GM21528 (cell line): ENCODE measurements at regions not wholly inside any gene's neighbourhood (a gene's known extent, or its start where the extent isn't known, plus 50 kb on each side); places are given as distances from the start of the nearest gene placed in this dataset.

Source experiments
- ATAC-seq: cut with Tn5 transposase; IDR thresholded peaks from one replicate; pipeline ENCODE4 v1.9.1; 2021; ENCODE audit warnings: mild to moderate bottlenecking, moderate library complexity; ENCODE audit not compliant: unreplicated experiment, low FRiP score

DNA sequence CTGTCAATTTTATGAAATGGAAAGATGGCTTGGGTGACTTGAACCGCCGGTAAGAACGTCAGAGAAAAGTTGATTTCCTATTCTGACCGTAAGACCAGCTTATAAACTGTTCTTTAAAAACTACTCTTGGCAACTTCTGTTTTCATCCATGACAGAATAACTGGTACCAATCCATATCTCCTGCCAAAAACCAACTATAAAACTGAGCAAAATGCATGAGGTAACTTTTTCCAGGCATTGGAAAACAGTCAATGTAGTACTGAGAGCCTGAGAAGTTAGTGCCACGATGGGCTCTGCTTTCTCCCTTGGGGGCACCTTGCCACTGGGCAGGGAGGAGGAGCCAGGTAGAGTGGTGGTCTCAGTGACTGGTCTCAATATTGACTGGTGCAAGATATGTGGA lies 615.2 kb upstream of the TBL1XR1 start:
- ATAC-seq, result no peak

DNA sequence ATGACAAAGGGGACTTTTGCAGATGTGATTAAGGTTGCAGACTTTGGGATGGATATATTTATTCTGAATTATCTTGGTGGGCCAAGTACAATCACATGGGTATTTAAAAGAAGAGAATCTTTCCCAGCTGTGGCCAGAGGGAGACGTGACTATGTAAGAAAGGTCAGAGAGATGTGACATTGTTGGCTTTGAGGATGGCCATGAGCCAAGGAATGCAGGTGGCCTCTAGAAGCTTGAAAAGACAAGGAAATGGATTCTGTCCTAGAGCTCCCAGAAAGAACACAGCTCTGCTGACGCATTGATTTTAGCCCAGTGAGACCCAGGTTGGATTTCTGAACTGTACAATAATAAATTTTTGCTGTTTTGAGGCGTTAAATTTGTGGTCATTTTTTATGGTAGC lies 616.0 kb upstream of the TBL1XR1 start:
- no peak for ATAC-seq

DNA sequence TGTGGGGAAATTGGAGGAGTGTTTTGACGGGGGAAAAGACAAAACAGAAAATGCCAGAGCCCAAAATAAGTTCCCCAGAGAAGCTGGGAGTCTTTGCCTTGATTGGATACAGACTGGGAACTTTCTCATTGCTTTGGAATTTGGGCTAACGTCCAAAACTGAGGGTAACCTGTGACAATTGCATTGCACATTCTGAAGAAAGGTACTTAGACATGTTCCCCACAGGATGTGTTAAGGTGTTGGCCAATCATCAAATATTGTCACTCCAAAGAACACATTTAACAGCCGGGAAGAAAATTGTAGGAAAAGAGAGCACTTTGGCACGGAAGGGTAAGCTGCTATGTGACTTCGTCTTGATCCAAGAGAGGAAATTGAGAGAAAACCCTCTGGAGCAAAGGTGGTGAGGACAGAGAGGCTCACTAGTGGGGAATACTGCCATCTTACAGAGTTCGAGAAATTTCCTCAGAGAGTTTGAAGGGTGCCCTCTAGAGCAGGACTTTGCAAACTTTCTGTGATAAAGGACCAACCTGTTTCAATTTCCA lies 619.5 kb upstream of the TBL1XR1 start:
- no peak for ATAC-seq

DNA sequence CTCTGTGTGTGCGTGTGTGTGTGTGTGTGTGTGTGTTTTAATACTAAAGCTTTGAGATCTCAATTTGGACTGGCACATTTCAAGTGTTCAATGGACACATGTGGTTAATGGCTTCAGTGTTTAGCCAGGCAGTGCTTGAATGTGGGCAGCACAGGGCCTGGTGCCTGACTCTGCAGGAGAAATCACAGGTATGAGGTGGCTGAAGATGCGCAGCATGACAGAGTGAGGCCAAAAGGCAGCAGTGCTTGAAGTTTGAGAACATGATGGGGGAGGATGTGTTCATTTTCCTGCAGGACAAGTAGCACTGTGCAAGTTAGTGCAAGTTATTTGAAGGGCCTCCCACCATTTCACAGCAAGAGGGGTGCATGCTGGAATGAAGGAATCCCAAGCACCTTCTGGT lies 620.5 kb upstream of the TBL1XR1 start:
- ATAC-seq, result no peak

DNA sequence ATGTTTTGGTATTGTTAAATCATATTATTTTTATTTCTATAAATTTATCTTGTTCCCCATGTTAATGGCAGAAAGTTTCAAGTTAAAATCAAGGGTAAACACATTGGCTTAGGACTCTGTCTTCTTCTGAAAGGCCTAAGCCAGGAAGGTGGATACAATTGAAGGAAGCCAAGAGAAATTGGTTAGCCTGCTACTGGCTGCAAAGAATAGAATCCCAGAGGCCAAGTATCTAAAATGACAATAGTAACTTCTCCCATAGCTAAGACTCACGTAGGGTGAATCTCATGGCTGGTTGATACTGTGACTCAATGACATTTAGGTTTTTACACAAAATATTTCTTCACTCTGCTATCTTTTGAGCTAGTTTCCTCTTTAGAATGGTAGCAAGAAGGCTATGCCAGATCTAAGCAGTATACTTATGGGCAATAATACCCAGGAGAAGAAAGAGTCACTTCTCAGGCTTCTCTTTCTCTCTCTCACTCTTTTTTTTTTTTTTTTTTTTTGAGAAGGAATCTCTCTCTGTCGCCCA lies 621.5 kb upstream of the TBL1XR1 start:
- ATAC-seq, result no peak

DNA sequence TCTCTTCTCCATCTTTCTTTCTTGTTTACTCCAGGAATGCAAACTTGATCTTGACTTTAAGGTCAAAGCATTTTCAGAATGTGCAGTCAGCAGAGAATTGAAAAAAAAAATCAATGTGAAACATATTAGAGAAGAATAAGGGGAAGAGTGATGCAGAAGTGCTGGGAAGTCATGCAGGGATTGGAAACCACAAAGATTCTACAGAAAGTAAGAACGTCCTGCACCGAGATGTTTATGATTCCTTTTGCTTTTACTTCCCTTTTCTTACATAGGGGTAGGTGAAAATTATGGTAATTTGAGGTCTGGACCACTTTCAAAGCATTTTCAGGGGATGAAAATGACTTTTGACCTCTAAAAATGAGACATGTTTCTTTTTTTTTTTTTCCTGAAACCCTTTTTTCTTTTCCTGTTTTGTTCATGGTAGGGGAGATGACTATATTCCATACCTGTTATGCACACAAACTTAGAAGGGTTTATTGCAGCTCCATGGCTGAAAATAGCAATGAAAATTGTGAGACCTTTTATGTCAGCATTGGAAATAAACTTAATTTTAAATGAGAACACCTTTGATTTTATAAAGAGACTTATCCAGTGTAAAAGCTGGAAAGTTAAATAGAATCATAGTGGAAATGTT lies 623.5 kb upstream of the TBL1XR1 start:
- peak; percentile 89 for ATAC-seq

DNA sequence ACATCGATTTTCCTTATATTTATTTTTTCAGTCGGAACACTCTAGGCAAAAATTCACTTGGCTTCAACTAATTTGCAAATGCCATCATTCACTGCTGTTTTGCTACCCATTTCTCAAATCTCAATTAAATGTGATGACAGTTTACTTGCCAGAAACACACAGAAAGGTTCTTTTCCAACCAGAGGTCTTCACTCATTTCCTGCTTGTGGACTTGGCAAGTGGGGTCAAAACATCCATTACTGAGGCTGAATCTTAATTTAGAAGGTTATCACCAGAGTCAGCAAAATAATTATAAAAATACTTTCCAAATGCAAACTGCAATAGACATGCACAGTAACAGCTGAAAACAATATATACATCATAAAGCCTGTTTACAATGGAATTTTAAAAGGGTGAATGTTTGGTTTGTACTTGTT lies 625.4 kb upstream of the TBL1XR1 start:
- no peak for ATAC-seq

DNA sequence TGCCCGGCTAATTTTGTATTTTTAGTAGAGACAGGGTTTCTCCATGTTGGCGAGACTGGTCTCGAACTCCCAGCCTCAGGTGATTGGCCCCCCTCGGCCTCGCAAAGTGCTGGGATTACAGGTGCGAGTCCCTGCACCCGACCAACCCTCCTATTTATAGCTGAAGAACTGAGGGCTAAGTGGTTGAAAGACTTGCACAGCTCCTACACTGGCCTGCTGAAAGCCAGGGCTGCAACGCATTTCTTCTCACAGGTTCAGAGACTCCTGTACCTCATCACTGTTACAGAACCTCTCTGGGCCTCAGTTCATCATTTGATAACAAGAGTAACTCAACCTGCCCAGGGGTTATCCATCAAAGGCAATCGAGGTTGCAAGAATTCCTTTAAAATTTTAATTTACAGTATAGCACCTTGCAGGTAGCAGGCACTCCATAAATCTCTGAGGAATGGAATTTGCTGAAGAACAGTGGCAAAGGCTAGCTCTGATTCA lies 626.5 kb upstream of the TBL1XR1 start:
- ATAC-seq, result no peak

DNA sequence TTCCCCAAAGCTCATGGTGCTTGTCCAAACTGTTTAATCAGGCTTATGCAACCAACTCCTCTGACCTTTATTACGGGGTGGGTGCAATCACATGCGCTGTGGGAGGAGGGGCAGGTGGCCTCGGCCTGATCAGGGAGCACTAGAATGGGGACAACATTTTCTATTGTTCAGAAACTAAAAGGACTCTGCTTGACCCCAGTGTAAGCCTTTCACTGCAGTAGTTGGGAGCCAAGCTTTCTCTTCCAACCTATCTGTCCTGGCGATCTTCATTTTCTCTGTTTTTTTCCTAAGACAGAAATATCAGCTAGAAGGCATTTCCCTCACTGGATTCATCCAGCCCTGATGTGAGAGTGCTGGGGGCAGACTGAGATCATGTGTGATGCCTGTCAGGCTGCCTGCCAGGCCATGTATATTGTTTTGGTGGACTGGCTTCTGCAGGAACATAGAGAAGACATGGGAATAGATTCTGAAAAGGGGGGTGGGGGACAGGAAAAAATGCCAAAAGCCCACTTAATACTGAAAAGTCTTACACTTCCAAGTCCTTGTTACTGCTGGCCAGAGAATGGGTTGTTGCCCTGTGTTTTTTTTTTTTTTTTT lies 627.0 kb upstream of the TBL1XR1 start:
- no peak for ATAC-seq

DNA sequence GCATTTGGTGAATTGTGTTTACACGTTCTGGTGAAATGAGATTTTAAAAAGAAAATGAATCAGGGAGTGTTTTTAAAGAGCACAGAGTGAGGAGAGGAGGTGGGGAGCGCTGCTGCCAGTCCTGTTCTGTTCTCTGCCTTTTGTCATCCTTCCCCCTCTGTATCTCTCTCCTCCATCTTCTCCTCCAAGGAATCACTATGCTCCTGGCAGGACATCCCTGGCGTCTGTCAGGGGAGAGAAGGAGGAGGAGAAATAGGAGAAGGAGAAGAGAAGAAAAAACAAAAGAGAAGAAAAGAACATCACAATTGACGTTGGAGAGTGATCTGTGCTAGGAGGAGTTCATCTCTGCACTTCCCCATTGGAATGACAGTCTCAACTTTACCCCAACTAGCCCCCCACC lies 627.6 kb upstream of the TBL1XR1 start:
- ATAC-seq, result no peak

DNA sequence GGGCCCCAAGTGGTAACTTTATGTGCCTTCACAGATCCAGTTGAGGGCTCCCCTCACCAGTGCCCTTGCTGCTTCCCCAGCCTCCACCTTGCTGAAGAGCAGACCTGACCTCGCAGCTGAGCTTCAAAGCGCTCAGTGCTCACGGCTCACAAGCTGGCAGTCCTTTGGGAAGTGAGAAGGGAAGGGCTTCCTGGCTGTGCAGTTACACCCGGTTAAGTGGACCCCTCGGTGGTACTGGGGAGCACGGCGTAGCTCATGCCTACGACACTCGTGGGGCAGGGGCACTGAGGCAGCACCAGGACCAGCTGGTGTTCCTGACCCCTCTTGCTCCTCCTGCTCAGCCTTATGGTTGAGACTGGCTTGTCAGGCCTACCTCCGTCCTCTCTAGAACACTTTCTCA lies 629.0 kb upstream of the TBL1XR1 start:
- no peak for ATAC-seq

DNA sequence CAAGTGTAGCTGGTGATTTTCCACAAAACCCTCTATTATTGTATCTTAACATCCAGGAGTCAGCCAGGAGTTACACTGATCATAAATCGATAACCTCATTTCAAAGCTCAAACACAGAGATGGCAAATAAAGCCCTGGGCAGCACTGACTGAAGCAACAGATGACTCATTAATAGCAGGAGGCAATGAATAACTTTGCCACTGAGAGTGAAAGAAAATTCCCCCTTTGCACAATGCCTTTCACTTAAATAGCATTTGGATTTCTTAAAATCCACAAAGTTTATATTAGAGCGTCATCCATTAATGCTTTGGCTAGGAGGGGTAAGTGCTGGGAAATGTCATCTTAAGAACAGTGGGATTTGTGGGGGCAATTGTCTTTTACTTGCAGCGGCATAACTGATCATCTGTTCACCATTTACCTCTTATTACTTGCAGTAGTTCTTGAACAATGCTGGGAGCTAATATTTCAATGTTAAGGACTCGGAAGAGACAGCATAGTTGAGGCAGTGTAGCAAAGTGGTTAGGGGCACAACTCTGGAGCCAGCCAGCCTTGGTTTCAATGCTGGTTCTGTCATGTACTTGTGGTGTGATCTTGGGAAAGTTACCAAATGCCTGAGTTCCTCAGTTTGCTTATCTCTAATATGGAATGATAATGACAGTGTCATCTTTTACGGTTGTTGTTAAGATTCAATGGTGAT lies 630.4 kb upstream of the TBL1XR1 start:
- no peak for ATAC-seq

DNA sequence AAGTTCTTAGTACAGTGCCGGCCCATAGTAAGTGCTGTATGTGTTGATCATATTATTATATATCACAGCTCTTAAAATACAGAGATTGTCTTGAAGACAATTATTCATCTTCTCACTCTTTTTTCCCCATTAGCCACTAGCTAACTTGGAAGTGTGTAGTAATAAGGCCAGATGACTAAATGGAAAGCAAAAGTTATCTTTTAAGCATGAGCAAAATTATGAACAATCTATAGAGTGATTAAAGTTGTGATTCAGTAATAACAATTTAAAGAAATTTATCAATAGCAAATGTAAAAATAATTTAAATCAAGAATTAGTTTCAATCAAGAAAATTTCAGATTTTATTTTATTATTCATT lies 630.9 kb upstream of the TBL1XR1 start:
- no peak for ATAC-seq

DNA sequence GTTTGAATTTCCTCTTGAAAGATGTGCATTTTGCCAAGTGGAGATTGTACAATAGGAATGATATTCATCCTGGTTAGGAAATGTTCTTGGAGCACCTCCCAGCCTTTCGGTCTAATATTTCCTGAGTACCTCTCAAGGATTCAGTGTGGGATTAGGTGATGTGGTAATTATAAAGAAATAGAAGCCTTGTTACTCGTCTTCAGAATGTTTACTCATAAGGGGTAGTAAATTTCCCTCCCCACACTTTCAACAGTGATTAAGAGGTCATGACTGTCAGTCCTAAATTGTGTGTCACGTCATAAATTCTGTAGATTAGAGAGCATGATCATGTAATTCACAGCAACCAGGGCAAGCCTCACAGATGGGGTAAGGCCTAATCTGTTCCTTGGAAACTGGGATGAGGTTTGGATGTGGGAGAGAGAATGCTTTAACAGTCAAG lies 633.1 kb upstream of the TBL1XR1 start:
- no peak for ATAC-seq

DNA sequence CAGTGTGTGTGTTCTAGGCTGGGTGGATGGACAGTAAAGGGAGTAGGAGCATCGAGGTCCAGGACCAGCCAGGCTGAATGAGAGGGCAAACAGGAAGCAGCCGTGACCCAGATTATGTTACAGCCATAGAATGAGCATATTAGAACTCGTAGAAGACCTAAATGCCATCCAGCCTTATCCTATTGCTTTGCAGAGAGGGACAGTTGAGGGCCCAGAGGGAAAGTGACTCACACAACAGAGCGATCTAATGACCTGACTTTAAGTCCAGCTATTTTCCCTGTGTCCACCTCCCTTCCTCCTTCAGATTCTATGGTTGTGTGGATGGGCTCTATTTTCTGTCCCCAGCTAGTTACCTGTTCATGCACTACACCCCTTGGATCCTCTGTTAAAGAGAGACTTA lies 634.1 kb upstream of the TBL1XR1 start:
- ATAC-seq, result no peak

DNA sequence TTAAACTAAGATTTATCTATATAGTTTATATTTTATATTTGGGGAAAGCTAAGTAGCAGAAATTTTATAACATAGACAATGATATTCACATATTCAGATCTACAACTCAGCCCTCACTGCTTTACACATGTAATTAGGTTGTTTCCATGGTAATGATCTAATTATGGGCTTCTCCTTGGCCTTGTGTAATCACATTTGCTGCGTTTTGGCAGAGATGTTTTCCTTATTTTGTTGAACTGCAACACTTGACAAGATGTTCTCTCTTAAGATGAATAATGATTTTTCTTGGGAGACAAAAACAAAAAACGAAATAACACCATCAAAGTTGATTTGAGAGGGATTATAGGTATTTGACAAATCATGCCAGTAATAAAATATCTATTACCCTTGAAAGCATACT lies 635.6 kb upstream of the TBL1XR1 start:
- ATAC-seq, result no peak

DNA sequence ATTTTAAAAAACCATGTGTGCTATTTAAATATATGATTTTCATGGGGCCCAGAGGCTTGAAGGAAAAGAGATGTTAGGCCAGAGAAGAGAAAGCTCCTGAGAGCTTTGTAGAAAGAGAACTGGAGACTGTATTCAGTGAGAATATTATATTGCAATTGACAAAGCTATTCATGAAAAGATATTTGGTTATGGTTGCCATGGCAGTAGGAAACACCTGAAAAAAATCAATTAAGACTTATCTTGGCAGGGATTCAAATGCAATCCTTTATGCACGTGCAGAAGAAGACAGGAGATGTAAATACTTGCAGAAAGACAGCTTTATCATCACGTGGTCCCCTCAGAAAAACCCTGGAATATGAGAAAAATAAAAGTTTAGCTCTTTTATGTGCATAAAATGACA lies 636.0 kb upstream of the TBL1XR1 start:
- ATAC-seq, result no peak

DNA sequence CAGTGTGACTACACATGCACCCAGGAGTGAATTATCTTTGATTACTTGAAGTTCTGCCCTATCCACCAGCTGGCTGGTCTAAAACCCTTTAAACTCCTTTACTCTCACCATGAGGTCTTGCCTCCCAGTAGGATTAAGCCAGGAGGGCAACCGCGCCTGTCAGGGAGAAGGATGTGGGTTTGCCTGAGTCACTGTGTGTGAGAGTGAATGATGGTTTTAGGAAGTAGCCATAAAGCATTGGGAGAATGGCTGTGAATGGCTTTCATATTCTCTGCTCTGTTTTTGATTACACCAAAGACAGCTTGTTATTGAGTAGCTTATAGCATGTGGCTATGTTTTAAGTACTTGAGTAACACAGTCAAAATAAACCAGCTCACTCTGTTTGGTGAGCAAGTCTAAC lies 637.7 kb upstream of the TBL1XR1 start:
- ATAC-seq, result no peak

DNA sequence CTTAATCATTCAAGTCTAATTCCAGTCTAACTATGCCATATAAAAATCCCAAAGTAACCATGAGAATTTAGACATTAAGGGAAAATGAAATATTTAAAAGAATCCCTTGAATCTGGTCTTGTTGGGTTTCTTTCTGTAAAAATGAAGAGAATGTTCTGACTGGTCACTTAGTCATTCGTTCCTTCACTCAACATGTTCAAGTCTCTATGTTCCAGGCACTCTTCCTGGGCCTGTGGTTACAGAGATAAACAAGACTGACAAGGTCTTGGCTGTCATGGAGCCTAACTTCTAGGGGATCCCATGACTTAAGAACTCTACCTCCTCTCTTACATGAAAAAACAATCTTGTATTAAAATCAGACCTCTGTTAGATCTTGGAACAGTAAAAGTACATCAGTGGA lies 638.6 kb upstream of the TBL1XR1 start:
- no peak for ATAC-seq

DNA sequence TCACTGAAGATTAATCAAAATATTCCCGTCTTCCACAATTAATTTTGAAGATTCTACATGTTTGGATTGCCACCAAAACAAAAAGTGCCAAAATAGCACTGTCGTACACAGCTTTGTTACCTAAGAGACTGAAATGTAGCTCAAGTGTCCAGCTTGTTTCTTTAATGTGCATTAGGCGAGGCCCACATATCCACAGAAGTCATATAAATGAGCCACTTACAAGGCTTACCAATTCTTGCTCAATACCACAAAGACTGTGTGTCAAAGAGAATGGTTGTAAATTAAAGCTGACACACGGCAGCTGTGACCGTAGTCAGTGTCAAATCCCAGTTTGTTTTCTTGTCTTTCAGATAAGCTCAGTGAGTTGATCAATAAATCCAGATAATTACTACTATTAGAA lies 639.4 kb upstream of the TBL1XR1 start:
- no peak for ATAC-seq

DNA sequence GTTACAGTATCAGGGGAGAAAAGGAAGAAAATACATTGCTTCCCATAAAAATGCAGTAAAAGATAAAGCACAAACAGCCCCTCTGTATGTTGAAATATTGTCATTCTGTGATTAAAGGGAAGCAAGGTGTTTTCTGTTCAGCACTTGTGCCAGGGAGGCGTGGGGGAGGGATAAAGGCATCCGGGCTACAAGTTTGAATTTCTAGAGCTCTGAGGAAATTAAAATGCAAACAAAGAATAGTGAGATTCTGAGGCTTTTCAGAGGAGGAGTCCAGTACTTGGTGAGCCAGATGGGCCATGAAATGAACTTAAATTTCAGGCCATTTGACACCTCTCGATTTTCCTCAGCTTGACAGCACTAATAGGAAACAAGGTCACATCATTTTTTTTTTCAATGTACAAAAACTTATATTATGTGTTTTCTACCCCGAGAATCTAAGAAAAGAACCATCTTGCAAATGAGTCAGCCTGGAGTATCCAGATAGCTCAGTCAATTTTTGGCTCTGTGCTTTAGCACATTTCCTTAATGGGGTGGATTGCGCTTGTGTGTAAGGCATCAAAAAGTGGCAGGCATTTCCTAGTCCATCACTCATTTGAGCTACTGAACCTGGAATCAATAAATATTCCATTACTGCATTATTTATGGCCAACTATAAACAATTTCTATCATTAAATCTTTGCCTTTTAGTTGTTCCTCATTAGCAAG lies 640.8 kb upstream of the TBL1XR1 start:
- no peak for ATAC-seq
